ENCODE measurements at regions not wholly inside any gene's neighbourhood (a gene's known extent, or its start where the extent isn't known, plus 50 kb on each side); places are given as distances from the start of the nearest gene placed in this dataset.
"Not testable (repeated sequence)": the region's sequence is repeated elsewhere in the genome, so short reads cannot be mapped to it uniquely, and the experiment has no call there.

DNA sequence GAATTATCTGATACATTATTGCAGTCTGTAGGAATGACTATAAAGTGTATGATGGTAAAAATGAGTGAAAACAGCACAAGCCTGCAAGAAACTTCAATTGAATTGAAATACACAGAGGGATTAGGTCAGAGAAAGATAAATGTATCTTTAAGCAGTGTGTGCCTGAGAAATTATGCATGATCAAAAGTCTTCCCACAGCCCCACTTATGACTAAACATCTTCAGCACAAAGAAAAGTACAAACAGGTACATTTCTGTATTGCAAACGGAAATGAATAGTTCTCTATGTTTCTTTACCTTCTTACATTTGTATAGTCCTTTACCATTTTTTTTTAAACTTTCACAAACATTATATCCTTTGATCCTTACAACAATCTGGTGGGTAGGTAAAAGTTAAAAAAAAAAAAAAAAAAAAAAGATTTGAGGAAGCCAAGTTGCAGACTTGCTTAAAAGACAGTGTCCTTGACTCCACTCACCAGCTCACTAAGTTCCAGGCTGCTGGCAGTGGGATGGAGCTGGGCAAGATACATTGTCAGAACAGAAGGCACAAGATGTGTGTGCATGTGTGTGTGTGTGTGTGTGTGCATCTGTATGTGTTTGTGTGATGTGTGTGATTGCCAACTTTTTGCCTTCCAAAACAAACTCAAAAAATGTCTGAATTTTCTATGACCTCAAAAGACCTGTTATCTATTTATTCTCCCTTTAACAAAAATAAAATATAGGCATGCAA is 423.7 kb upstream of the ACVR2A start:
- TF ChIP-seq, protein P1, sequence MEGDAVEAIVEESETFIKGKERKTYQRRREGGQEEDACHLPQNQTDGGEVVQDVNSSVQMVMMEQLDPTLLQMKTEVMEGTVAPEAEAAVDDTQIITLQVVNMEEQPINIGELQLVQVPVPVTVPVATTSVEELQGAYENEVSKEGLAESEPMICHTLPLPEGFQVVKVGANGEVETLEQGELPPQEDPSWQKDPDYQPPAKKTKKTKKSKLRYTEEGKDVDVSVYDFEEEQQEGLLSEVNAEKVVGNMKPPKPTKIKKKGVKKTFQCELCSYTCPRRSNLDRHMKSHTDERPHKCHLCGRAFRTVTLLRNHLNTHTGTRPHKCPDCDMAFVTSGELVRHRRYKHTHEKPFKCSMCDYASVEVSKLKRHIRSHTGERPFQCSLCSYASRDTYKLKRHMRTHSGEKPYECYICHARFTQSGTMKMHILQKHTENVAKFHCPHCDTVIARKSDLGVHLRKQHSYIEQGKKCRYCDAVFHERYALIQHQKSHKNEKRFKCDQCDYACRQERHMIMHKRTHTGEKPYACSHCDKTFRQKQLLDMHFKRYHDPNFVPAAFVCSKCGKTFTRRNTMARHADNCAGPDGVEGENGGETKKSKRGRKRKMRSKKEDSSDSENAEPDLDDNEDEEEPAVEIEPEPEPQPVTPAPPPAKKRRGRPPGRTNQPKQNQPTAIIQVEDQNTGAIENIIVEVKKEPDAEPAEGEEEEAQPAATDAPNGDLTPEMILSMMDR (IDR thresholded peaks at IDR 0.05; ENCODE audit: low read depth, low read length, missing control alignments), result no peak
- no peak overlapping the region for H3K4me3 ChIP-seq (ENCODE audit: low read depth, low read length)

DNA sequence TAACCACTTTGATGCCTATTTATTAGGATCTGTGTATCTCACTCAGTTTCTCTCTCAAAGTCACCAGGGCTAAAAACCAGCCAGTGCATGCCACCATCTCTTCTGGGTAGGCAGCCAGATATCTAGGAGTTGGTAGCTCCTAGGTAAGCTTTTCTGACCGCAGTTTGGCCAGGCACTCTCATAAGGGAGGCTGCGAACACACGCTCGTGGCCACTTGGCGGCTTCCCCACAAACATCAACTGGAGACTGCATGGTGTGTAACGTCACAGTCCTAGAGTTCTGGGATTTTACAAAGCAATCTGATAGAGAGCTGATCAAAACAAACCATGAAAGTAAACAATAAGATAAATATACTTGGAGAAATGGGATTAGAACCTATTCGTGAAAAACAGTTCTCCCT is 424.3 kb upstream of the ACVR2A start:
- DNase-seq (ENCODE audit: low read depth), result no peak
- TF ChIP-seq, protein P1 (IDR thresholded peaks at IDR 0.05; ENCODE audit: low read depth, low read length, missing control alignments), result no peak
- no peak overlapping the region for H3K4me3 ChIP-seq (ENCODE audit: low read depth, low read length)

More for the DNA sequence above, 423.7 kb upstream of the ACVR2A start:
- DNase-seq (ENCODE audit: low read depth), result no peak

DNA sequence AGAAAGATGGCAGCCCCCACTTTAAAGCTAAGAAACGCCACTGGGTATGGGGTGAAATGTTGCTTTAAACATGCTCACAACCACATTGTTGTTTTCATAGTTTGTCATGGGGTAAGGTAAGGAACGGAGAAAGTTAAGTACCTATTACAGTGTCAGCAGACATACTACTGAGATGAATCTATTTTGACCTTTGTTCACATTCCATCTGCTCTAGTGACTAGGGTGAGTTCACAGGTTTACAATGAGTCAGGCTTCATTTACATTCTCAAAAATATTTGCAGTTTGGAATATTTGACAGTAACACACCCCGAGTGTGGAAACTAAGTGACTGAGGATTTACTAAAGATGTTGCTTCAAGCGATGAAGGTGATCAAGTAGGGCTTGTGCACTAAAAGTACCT is 428.7 kb upstream of the ACVR2A start:
- no peak for DNase-seq (ENCODE audit: low read depth)

DNA sequence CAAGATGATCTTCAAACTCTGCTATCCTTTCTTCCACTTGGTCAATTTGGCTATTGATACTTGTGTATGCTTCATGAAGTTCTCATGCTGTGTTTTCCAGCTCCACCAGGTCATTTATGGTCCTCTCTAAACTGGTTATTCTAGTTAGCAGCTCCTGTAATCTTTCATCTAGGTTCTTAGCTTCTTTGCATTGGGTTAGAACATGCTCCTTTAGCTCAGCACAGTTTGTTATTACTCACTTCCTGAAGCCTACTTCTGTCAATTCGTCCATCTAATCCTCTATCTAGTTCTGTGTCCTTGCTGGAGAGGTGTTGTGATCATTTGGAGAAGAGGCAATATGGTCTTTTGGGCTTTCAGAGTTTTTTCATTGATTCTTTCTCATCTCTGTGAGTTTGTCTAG is 430.2 kb upstream of the ACVR2A start:
- not testable (repeated sequence) for DNase-seq (ENCODE audit: low read depth); H3K4me3 ChIP-seq (ENCODE audit: low read depth, low read length)

More for the DNA sequence above, 428.7 kb upstream of the ACVR2A start:
- no peak overlapping the region for H3K4me3 ChIP-seq (ENCODE audit: low read depth, low read length)
- TF ChIP-seq, protein P1 (IDR thresholded peaks at IDR 0.05; ENCODE audit: low read depth, low read length, missing control alignments), result no peak

DNA sequence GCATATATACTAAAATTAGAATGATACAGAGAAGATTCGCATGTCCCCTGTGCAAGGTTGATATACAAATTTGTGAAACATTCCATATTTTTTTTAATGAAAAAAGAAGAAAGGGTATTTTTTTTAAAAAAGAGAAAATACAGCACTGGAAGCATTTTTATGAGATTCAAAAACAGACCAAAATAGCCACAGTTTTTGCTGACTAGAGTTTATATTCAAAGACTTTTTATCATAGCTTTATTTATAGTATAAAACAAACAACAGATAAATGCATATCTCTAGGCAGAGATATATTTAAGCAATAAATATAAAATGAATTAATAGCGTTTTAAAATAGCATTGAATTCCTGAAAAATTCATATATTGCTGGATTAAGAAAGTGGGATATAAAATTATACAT is 436.5 kb upstream of the ACVR2A start:
- TF ChIP-seq, protein P1 (IDR thresholded peaks at IDR 0.05; ENCODE audit: low read depth, low read length, missing control alignments), result no peak
- no peak overlapping the region for H3K4me3 ChIP-seq (ENCODE audit: low read depth, low read length)

DNA sequence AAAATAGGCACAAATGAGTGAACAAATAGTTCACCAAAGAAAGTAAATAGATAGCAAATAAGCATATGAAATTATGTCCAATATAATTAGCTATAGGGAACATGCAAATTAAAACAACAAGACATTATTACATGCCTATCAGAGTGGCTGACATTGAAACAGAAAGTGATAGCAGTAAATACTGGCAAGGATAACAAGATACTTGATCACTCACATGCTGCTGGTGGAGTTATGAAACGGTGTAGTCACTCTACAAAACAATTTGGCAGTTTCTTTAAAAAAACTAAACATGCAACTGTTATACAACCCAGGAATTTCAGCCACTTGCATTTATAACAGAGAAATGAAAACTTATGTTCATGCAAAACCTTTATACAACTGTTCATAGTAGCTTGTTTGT is 439.2 kb upstream of the ACVR2A start:
- H3K4me3 ChIP-seq (ENCODE audit: low read depth, low read length), result no peak overlapping the region
- DNase-seq (ENCODE audit: low read depth), result no peak
- TF ChIP-seq, protein P1 (IDR thresholded peaks at IDR 0.05; ENCODE audit: low read depth, low read length, missing control alignments), result no peak

More for the DNA sequence above, 436.5 kb upstream of the ACVR2A start:
- no peak for DNase-seq (ENCODE audit: low read depth)

DNA sequence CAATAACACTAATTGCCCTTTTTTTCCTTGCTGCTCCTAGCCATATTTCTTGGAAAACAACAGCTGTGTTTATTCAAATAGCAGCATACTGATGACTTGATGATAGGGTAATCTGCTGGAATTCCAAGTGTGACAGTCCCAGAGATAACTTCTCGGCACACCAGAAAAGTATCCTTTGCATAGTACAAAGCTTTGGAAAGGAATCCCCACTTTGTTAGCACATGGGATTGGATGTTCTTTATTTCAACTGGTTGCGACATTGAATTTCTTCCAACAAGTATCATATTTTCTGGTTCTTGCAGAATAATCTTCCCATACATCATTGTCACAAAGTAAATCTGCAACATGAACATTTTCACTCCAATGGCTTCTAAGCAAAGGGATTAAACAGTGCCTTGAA is 445.8 kb upstream of the ACVR2A start:
- H3K4me3 ChIP-seq (ENCODE audit: low read depth, low read length), result no peak overlapping the region
- TF ChIP-seq, protein P1 (IDR thresholded peaks at IDR 0.05; ENCODE audit: low read depth, low read length, missing control alignments), result no peak
- no peak for DNase-seq (ENCODE audit: low read depth)

Data from GM12864 (cell line).